GM19397 (cell line): ENCODE measurements at regions not wholly inside any gene's neighbourhood (a gene's known extent, or its start where the extent isn't known, plus 50 kb on each side); places are given as distances from the start of the nearest gene placed in this dataset.
"Not testable (repeated sequence)": the region's sequence is repeated elsewhere in the genome, so short reads cannot be mapped to it uniquely, and the experiment has no call there.

ENCODE experiments used
- ATAC-seq: cut with Tn5 transposase; IDR thresholded peaks from one replicate; pipeline ENCODE4 v1.9.1; 2021; ENCODE audit warnings: mild to moderate bottlenecking, moderate library complexity; ENCODE audit not compliant: unreplicated experiment

GRCh38 chr1:219863816-219864215, 64.5 kb downstream of the SLC30A10 start:
- not testable (repeated sequence) for ATAC-seq

GRCh38 chr1:219862366-219862765, 66.0 kb downstream of the SLC30A10 start:
- ATAC-seq: no peak

- no peak for ATAC-seq
Observed at GRCh38 chr1:219858980-219859379, 69.4 kb downstream of the SLC30A10 start.

DNA sequence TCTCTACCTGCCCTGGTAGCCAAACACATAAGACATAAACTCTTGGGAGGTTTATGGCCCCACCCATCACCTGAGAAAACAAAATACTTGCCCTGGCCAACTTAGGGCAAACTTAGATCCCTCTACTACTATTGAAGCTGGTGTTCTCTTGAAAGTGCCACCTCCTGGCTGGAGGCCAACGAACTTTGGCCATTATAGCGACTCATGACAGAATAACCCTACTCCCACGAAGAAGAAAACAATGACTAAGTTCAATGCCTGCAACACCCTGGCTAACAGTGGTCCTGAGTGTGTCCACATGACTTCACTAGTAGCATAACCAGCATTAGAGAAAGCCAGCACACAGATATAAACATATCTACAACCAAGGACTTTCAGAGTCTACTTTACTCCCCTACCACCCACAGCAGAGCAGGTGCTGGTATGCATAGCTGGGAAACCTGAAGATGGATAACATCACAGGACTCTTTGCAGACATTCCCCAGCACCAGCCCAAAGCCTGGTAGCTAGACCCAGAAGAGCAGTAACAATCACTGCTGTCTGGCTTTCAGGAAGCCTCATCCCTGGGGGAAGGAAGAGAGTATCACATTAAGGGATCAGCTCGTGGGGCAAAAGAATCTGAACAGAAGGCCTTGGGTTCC, 81.0 kb downstream of the SLC30A10 start:
- no peak for ATAC-seq

- ATAC-seq: not testable (repeated sequence)
Observed at GRCh38 chr1:219839595-219839994, 88.8 kb downstream of the SLC30A10 start.

GRCh38 chr1:219837994-219838294, 90.4 kb downstream of the SLC30A10 start:
- ATAC-seq: no peak

DNA sequence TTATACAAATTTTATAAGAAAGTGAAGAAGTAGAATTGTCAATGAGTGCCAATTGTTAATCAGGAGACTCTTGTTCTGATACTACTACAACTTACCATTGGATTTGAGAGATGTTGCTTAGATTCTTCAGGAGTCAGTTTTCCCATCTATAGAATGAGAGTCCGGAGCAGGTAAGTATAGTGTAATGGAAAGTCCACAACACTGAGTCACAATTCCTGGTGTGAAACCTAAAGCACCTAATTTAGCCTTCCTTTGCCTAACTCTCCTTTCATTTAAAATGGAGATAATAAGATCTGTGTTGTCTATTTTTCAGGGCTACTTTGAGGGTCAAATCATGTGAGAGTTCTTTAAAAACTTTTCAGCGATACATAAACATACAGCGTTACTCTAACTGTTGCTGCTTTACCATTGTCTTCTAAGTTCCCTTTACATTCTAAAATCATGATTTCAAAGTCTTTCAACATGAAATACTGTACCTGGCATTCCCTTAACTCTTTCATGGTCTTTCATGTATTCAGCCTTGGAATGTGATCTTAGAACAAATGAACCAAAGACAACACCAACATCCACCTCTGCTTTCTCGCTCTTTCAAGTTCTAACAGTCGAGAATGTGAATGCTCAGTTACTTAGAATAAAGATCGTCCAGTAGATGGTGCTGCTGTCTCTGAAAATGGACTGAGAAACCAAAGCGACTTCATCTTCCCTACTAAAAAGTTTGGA, 90.9 kb downstream of the SLC30A10 start:
- no peak for ATAC-seq

- ATAC-seq: no peak
Observed at GRCh38 chr1:219834314-219834917, 93.9 kb downstream of the SLC30A10 start.

- no peak for ATAC-seq
Observed at GRCh38 chr1:219833214-219833815, 95.0 kb downstream of the SLC30A10 start.

DNA sequence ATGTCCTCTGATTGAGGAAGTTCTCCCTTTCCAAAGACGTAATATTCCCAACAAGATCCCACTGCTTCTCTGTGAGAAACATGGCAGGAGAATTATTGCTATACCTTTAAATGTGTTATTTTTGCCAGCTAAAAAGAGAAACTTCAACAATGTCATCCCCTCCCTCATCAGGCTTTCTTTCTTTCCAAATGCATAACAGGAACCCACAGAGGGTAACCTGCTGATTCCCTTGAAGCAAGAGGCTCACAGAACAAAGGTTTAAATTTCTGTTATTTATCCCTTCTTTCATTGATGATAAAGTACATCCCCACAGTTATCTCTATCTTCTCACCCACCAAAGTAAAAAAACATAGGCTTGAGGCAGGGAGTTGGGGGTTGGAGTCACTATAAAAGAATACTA, 102.1 kb downstream of the SLC30A10 start:
- ATAC-seq: no peak

GRCh38 chr1:219825355-219825754, 103.0 kb downstream of the SLC30A10 start:
- no peak for ATAC-seq

GRCh38 chr1:219824338-219824737, 104.0 kb downstream of the SLC30A10 start:
- ATAC-seq: no peak

DNA sequence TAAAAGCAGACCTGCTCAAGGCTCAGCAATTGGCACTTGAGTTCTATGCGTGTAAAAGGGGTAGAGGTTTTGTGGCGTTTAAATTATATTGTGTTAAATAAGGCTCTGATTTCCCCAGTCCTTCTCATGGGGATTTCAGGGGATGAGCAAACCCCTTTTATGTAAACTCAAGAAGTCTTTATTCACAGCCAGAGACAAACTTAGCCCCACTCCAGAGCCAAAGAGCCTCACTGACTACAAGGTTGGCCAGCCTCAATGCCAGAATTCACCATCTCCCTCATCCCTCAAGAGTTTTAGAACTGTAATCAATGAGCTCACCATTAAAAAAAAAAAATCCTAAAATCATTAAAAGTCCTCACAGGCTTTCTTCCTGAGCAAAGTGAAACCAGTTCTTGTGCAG, 107.8 kb downstream of the SLC30A10 start:
- ATAC-seq: no peak

DNA sequence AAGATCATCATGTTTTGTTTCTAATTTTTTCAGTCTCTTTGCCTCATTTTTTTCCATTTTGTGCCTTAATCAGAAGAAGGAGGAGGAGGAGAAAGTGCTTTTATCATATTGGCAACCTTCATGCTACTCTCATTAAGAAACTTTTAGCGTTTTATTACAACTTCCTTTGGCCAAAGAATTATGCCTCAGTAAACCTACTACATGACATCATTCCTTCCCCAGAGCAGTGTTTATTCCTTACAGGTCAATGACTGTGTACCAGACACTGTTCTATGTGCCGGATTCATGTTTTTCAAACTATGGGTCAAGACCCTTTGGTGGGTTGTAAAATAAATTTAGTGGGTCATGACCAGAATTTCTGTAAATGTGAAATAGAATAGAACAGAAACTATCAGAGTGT, 110.4 kb downstream of the SLC30A10 start:
- ATAC-seq: no peak

DNA sequence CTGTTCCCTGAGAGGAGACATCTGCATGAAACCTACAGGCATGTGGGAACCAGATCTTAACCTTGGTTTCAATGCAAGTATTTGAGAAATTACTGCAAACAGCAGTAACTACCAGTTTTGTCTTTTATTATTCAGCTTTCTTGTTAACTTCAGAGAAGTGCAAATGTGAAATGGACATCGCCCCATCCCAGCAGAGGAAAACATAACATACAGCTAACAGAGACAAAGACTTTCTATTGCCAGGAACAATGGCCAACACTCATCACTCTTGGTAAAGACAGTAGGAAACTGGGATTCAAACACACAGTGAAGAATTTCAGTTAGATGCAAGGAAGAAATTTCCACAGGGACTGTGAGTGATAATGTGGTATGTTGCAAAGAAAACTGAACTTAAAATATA, 115.1 kb downstream of the SLC30A10 start:
- ATAC-seq: no peak

GRCh38 chr1:219812491-219813203, 115.7 kb downstream of the SLC30A10 start:
- ATAC-seq: peak; percentile 92

GRCh38 chr1:219812086-219812485, 116.3 kb downstream of the SLC30A10 start:
- no peak for ATAC-seq

DNA sequence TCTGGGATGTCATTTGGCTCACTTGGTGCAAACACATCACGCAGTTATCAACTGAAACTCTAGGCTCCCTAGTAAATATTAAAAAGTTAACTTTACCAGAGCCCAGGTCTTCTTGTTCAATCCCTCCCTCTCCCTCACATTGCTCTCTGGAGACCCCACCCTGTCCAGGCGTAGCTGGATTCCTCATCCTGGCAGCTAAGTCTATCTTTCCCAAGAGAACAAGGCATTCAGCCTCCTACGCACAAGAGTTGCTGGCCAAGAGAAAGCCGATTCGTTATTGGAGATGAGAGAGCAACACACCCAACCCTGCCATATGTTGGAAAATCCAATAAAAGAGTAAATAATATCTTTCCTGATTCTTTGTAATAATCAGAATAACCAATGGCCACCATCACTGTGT, 117.9 kb downstream of the SLC30A10 start:
- ATAC-seq: no peak

DNA sequence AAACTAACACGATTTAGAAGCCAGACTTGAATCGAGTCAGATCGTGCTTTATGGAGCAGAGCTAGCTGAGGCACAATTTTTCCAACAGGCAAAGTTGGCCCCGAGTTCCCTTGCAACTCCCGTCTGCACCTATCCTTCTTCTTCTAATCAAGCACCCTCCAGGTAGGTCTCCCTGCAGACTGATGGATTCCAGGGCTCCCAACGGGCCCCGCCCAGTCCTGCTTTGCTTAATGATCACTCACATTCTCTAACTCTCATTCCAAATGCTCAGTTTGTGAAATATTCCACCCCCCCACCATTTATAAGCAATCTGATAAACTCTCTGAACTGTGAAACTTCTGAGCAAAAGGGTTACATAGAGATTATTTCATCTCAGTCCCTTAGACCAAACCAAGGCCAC, 119.6 kb downstream of the SLC30A10 start:
- ATAC-seq: no peak

DNA sequence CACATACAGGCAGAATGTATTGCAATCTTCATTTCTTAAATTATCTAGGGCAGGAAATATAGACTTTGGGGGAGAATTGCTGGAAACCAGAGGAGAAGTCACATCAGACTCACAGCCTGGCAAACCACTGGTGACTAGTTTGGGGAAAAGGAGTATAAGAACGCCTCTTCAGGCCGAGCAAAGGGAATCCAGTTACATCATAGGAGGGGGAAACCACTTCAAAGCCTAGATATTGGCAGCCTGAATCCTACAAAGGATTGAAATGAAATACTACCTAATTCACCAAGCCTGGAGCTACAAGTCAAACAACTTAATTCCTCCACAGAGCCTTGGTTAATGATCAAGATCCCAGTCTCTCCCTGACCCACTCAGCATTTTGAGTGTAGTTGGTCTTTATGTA, 121.7 kb downstream of the SLC30A10 start:
- ATAC-seq: no peak

DNA sequence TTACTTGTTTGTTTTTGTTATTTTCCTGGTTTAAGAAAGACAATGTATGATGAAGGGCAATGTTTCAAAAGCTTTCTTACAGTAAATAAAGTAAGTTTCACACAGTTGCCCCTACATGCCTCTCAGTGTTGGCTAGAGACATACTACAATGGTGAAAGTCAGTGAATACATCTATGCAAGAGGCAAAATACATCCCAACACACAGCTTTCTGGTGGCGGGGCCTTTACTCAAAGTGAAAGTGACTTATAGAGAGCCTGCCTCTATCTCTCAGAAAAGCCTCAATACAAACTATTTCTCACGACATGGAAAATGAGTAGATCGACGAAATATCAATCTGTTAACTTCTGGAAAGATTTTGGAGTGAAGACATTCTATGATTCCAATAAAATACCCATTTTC, 122.3 kb downstream of the SLC30A10 start:
- no peak for ATAC-seq
